GM18868 (cell line): ENCODE measurements at regions not wholly inside any gene's neighbourhood (a gene's known extent, or its start where the extent isn't known, plus 50 kb on each side); places are given as distances from the start of the nearest gene placed in this dataset.

Source experiments
- ATAC-seq: cut with Tn5 transposase; IDR thresholded peaks from one replicate; pipeline ENCODE4 v1.9.1; 2021; ENCODE audit warnings: mild to moderate bottlenecking, moderate library complexity; ENCODE audit not compliant: unreplicated experiment

DNA sequence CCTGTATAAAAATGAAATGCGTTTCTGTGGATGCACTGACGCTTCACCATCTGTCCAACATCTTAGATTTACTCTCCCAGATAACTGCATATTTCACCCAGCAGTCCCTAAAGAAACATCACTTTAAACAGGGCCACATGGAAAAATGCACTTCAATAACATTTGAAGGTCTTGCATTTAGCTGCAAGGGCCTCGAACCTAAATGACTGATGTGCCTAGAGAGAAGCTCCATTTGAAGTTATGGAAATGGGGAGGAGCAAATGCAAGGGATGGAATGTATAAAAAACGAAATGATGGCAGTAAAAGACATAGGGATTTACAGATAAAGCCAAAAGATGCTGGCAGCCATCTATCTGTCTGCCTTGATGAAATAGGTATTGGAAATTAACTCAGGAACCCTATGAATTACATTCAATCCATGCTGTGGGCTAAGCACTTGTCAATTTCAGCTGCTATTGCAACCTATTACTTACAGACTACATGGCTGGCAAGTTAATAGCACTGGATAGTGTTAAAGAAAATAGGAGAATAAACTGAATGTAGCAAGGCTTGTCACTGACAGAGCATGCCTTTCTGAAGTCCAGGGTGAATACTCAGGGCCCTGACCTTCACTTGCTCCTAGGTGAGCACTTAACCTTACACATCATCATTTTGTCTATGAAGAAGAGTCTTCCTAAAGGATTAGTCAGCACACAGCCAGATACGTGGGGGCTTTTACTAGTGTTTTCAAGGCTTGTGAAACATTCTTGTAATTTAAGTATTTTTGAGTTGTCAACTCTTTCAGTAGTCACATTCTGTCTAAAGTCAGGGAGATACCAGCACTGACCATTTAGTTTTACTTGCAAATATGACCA, 963.4 kb downstream of the PCDH17 start:
- no peak for ATAC-seq

DNA sequence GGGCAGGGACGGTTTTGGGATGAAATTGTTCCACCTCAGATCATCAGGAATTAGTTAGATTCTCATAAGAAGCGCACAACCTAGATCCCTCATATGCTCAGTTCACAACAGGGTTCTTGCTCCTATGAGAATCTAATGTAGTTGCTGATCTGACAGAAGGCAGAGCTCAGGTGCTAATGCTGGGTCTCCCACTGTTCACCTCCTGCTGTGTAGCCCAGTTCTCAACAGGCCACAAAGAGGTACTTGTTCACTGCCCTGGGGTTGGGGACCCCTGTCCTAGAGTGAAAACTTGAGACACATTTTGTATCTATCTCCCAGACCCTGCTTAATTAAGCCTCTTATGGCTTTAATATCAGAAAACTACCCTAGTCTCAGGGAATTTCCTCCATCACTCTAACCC, 966.0 kb downstream of the PCDH17 start:
- ATAC-seq: no peak

DNA sequence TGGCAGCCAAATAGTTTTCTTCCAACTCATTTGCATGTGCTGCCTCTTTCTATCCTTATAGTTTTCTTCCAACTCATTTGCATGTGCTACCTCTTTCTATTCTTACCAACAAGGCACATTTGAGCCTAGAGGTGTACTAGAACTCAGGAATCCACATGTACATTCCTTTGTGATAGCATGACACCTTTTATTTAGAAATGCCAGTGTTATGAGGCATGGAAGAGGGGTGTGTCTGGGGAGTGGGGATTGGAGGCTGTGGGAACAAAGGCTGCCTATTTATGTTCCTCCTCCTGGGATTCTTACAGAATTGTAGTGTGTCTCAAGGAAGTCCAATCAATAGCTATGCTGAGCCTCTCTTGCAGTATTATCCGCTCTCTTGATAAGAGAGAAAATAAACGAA, 966.7 kb downstream of the PCDH17 start:
- ATAC-seq: no peak

DNA sequence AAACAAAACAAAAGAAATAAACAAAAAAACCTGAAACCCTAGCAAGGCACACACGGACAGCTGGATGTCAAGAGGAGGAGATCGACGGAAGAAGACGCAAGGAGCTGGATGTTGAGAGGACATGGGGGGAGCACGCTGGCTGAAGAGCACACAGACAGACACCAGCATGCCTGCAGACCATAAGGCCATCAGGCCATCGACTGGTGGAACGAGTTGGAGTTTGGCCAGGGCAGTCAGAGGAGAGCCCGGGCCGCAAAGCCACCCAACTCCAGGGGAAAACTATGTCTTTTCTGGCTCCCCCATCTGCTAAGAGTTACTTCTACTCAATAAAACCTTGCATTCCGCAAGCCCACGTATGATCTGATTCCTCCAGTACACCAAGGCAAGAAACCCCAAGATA, 979.6 kb downstream of the PCDH17 start:
- ATAC-seq: no peak

DNA sequence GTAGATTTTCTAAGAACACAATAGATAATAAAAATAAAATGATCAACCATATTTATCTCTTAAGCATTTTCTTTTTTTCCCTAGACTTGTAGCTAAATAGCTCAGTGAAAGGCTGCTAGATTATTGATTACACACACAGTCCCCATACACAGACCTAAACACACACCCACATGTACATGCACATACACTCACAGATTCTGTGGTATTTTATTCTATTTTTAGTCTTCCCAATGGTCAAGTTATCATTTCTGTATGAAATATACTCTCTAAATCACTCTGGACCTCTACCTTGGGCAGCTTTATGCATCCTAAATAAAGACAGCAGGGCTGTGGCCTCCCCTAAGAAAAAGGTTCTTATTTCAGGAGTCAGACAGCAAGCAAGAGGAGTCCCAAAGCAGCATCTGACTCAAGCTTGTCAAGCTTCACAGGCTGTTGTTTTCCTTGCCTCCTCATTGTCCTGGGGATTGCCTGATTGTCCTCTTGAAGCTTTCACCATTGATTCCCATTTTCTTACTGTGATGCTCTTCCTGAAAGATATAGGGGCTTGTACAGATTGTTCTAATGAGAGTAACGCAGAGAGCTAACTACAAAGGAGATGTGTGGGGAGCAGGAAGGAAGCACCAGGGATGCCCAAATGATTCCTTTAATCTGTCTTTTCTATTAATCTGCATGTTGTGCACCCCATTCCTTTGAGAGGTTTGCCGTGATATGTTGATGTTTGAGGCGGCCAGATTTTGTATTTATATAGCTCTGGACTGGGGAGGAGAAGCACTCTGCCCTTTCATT, 986.5 kb downstream of the PCDH17 start:
- no peak for ATAC-seq

DNA sequence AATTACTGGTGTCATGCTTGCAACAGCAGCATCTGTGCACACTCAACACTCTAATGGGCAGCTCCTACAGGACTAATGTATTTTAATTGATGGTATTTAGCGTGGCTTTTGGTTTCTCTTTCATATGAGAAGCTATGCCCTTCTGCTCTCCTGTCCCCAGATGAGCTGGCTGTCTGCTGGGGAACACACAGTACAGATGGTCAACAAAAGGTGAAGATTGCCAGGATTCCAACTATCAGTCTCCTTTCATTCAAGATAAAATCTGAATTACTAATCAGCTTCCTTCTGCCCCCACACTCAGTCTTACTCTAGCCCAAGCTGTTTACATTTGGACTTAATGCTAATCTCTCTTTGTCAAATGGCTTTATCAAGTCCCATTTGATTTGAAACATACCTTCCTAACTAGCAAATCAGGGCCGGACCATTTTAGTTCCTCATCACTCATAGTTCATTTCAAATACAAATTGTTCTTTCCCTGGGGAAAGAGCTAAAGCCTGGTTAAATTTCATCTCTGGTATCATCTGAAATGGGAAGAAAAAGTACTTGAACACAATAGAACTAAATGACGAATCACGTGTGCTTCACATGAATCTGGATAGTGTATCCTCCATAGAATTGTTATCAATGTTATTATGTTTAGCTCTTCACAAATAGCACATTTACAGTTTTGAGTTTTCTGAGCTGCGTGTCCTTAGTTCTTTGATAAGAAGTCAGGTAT, 988.0 kb downstream of the PCDH17 start:
- peak; percentile 80 for ATAC-seq

DNA sequence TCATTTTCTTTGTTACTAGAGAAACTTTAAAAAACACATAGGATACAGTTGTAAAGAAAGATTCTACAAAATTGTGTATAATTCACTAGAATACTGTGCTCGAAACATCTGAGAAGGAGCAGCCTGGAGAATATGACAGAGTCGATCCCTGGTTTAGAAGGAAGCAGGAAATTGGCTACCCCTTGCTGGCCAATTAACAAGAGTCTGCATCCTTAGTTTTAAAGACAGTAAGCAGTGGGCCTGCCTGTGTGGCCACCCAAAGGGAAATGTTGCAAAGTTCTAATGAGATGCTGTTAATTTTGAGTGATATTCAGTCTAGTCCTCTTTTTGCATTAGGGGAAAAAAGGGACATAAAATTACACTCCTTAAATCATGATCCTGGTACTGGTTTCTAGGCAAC, 988.6 kb downstream of the PCDH17 start:
- no peak for ATAC-seq

DNA sequence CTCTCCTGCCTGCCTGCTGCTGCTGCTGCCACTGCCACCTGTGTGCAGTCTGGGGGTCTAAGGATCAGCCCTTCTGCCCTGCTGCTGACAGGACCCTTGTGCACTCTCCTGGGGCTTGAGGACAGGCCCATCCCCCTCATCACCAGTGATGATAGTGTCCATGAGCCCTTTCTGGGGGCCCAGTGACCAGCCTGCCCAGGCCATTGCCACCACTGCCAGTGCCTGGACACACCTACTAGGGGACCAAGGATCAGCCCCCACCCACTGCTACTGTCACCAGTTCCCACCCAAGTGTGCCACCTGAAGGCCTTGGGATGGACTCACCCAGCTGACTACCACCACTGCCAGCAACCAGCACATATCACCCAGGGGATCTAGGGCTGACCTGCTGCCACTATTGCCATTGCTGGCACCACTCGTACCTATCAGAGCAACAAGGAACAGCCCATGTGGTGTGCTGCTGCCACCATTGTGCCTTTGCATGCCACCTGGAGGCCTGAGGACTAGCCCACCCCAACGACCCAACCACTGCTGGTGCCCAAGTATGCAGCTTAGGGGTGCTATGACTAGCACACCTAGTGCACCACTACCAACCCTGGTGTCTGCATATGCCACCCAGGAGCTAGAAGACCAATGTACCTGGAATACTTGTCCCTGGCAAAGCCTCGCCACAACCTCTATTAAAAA, 994.3 kb downstream of the PCDH17 start:
- no peak for ATAC-seq

DNA sequence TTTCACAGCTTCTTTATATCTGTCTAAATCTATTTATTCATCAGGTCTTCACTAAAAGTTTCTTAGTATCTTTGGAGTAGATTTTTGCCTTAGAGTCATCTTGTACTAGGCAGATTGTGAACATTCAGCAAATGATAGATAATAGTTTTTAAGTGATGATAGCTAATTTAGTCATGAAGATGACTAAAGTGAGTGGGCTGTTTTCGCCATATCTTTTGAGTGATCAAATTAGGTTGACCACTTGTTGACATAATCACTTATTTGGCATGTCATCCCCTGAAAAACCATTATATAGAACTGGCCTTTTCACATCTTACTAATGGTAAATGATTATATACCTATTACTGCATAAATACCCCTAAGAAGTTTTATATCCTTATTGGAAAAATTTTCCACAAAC, 999.2 kb downstream of the PCDH17 start:
- ATAC-seq: no peak

DNA sequence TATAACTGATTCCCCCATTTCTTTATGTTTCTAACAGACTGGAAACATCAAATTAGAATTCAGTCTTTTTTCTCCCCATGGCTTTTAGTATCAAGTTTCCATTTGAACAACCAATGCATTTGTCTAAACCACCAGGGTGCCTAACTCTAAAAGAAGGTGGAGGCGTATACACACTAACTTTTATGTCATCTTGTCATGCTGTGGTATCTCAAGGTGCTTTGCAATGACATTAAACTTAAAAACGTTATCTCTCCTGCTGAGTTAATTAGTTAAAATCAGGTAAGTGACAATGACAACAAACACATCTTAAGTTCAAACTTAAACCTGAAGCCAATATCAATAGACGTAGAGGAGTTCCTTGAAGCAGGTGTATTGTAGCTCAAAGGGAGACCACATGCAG, 1001.7 kb downstream of the PCDH17 start:
- ATAC-seq: no peak

DNA sequence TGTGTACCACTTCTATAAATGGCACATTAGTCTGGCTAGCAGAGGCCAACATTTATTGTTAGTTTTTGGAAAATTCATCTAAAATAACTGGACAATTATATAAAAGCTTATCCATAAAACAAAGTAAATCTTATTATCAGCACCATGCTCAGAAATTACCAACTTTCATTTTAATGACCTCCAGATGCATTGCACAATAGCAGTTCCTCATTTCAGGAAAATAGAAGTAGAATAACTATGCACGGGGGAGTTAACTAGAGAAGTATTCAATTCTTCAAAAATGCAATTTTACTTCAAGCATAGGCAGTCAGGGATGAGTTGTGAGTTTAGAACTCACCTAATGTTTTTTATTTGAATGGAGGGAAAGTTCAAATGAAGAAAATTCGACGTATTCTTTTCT, 1023.5 kb downstream of the PCDH17 start:
- no peak for ATAC-seq

DNA sequence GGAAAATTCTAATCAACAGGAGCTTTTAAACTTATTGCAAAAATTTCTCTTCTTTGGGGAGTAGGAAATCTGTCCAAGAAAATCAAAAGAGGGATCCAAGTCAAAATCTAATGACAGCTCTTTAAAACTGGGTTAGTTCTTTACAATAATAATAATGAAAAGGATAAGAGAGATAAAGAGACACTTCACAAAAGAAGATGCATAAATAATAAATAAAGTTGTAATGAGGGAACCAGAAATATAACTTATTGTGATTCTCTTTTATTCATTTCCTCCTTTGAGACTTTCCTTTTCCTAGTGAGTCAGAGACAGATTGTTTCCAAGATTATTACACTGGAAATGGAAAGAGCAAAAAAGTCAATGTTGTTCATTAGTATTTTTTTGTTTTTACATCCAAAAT, 1029.3 kb downstream of the PCDH17 start:
- no peak for ATAC-seq

DNA sequence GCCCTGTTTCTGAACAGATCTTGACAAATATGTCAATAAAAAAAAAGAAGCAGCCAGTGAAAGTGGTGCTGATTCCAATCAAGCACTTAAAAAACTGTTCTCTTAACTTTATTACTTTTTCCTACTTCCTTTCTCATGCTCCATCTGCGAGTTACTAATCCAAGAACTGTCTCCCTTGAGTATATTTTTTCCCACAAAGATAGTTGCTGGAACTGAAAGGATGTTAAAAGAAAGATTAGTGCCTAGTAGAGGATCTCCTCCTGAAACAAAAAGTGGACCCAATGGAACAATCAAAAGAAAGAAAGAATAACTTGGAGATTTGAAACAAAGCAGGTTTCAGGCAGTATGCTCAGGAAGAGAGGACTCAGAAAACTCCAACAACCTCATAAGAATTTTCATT, 1034.8 kb downstream of the PCDH17 start:
- ATAC-seq: no peak

DNA sequence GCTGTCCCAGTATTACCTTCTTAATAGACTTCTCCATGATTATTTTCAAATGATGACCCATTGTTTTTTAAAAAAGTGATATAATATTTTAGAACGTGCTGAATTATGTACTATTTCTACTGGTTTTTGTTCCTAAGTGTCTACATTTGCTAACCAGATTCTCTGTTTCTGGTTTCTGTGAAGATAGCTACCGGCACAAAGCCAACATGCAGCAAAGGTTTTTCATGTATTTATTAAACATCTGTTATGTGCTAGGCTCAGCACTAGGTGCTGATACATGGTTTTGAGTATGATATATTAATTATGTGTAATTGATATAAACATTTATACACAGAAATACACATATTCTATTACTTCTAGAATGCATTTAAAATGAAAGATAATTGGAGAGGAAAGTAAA, 1035.6 kb downstream of the PCDH17 start:
- no peak for ATAC-seq

DNA sequence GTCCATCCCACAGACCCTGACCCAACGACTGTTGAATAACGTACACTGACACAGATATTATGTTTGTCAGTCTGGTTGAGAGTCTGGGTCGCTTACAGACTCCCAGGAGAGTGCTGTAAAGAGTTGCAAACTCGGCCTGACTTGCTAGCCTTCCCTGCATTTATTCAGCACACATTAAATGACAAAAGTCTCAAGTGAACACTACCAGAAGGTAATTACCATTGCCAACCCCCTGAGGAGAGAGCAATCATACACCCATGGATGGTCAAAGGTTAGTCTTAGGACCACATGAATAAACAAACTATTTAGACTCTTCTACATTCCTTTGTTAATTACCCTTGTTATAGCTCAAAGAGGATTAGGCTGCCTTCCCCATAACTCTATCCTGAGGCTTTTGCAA, 1048.6 kb downstream of the PCDH17 start:
- no peak for ATAC-seq

DNA sequence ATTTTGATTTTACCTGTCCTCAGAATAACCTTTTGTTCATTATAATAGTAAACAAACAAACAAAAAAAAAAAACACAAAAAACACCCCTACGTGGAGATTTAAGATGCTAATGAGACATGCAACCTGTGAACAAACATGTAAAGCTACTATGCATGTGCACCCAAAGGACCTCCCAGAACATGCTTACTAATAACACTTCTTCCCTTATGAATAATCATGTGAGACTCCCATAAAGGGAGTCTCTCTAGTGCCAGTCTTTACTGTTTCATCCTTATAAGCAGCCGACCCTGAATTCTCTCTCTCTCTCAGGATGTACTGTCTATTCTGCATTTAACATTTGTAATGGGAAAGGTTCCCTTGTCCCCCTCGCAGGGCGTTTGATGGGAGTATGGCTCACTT, 1051.1 kb downstream of the PCDH17 start:
- peak; percentile 86 for ATAC-seq

DNA sequence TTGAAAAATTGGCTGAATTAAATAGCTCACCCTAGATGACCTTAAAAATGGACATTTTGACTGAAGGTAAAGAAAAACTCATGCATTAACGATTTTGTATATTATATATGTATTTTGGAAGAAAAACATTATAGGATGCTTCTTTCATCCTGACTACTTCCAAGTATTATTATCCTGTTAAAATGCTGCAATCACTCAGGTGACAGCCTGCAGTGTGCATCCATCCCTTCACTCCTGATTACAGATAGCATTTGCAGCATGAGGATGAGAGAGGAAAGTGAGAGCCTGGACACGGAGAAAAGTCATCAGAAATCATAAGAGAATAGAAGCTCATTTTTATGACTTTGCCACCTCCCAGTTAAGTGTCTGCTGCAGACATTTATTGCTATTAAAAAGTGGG, 1055.6 kb downstream of the PCDH17 start:
- ATAC-seq: no peak

DNA sequence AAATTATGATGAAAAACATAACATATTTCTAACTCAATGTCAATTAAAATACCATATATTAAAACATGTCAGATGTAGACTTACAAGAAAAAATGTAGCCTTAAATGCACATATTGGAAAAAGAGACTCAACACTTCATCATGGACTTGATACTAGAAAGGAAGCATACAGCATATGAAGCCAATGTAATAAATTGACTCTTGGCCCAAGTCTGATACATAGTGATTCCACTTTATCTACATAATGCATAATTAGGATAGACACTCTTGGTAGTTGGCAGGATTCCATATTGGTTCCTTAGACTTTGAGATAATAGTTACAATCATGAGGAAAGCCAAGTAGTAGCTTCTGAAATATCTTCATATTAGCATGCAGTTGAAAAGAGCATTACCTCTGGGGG, 1067.0 kb downstream of the PCDH17 start:
- no peak for ATAC-seq

DNA sequence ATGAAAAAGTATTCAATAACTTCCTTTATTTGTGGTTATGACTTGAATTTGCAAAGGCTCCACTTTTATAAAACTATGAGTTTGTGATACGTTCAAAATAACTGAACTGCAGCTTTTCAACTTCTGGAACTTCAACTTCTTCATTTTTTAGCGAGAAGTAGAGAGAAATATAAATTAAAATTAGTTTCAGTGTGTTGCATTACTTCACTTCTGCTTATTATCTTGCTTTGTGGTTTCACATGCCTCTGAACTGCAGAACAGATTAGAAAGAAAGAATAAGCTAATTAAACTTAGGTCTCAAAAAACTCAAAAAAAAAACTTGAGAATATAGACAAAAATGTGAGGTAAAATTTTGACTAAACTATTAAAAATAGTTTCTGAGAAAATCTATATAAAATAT, 1073.4 kb downstream of the PCDH17 start:
- ATAC-seq: no peak

DNA sequence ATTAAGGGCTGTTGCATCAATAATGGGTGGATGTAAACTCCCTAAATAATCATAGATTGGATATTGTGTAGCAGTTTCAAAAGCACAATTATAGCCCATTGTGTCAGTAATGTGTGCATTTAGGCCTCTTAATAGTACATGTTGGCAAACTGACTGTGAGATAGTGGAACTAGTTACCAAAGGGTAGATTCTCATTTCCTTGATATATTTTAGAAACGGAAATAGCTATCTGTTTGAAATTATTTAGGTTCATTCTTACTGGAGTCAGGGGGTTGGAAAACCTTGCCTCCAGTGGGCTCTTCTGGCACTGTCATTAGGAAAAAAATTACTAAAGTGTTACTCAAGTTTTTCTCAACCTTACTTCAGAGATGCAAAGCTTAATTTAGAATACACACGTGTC, 1074.9 kb downstream of the PCDH17 start:
- ATAC-seq: no peak

DNA sequence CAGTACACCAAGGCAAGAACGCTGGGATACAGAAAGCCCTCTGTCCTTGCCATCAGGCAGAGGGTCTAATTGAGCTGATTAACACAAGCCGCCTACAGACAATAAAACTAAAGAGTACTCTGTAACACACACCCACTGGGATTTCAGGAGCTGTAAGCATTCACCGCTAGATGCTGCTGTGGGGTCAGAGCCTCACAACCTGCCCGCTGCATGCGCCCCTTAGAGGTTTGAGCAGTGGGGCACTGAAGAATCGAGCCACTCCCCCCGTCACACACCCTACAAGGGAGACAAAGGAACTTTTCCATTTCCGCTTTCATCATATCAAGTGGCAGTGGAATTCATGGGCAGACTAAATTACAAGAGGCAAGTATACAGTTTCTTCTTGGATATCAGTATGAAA, 1080.6 kb downstream of the PCDH17 start:
- ATAC-seq: no peak
